Activated CD8-positive, alpha-beta T cell treated with anti-CD3 and anti-CD28 coated beads, Interleukin-2, amount 10 ng/mL, durations not matched to agents 7 days and 5 days (primary cell): ENCODE measurements at regions not wholly inside any gene's neighbourhood (a gene's known extent, or its start where the extent isn't known, plus 50 kb on each side); places are given as distances from the start of the nearest gene placed in this dataset.

Source experiments
- ATAC-seq: fragments of 150-1000 bp; cut with Tn5 transposase; one replicate; pipeline ENCODE4 v1.10.0; 2021; ENCODE audit warnings: moderate library complexity
- CTCF ChIA-PET: fragments of 350-600 bp; sonication (Branson Sonifier 250); formaldehyde crosslinking; loops from one replicate; lab custom pipeline; 2021; ENCODE audit warnings: antibody characterized with exemption; lab: Charles Lee
- POLR2A ChIA-PET: fragments of 350-600 bp; sonication (Branson Sonifier 250); formaldehyde crosslinking; loops from one replicate; lab custom pipeline; 2021; ENCODE audit warnings: antibody characterized with exemption; lab: Charles Lee
- DNase-seq: peaks from one replicate; pipeline ENCODE4 v3.0.0-alpha.2; 2020
- H3K27ac Mint-ChIP-seq: one replicate; pipeline ENCODE4 v1.8.0; 2021; ENCODE audit warnings: mild to moderate bottlenecking, mixed read lengths
- H3K27me3 Mint-ChIP-seq: one replicate; pipeline ENCODE4 v1.8.0; 2021; ENCODE audit warnings: low read depth, mixed read lengths
- H3K36me3 Mint-ChIP-seq: one replicate; pipeline ENCODE4 v1.8.0; 2021; ENCODE audit warnings: low read depth, mixed read lengths
- H3K4me1 Mint-ChIP-seq: one replicate; pipeline ENCODE4 v1.8.0; 2021; ENCODE audit warnings: low read depth, mixed read lengths
- H3K4me3 Mint-ChIP-seq: one replicate; pipeline ENCODE4 v1.8.0; 2021; ENCODE audit warnings: mild to moderate bottlenecking, mixed read lengths
- H3K9me3 Mint-ChIP-seq: one replicate; pipeline ENCODE4 v1.8.0; 2022; ENCODE audit warnings: mixed read lengths; ENCODE audit not compliant: insufficient read depth

GRCh38 chr21:35511696-35512162 lies 462.6 kb upstream of the RUNX1 start:
- no peak overlapping the region for H3K27ac Mint-ChIP-seq
- POLR2A ChIA-PET: no interaction called here
- DNase-seq: no peak
- CTCF ChIA-PET: no interaction called here
- no peaks in the 10 kb centered on the region for H3K36me3 Mint-ChIP-seq
- H3K4me1 Mint-ChIP-seq: peaks cover 17% of the 10 kb centered on the region
- H3K9me3 Mint-ChIP-seq: no peaks in the 10 kb centered on the region
- no peak overlapping the region for H3K4me3 Mint-ChIP-seq
- no peak for ATAC-seq
- H3K27me3 Mint-ChIP-seq: peaks cover 4% of the 10 kb centered on the region

- POLR2A ChIA-PET: no interaction called here
- peaks cover 2% of the 10 kb centered on the region for H3K27me3 Mint-ChIP-seq
- no peaks in the 10 kb centered on the region for H3K9me3 Mint-ChIP-seq
- H3K27ac Mint-ChIP-seq: no peak overlapping the region
- no peaks in the 10 kb centered on the region for H3K36me3 Mint-ChIP-seq
- CTCF ChIA-PET: no interaction called here
- no peak overlapping the region for H3K4me3 Mint-ChIP-seq
- no peak for ATAC-seq
- DNase-seq: no peak
- peaks cover 17% of the 10 kb centered on the region for H3K4me1 Mint-ChIP-seq
These were observed 462.0 kb upstream of the RUNX1 start for GRCh38 chr21:35510957-35511695.

GRCh38 chr21:35510294-35510693 lies 461.2 kb upstream of the RUNX1 start:
- H3K27me3 Mint-ChIP-seq: peaks cover 2% of the 10 kb centered on the region
- no peaks in the 10 kb centered on the region for H3K36me3 Mint-ChIP-seq
- H3K9me3 Mint-ChIP-seq: no peaks in the 10 kb centered on the region
- H3K27ac Mint-ChIP-seq: no peak overlapping the region
- peaks cover 17% of the 10 kb centered on the region for H3K4me1 Mint-ChIP-seq
- ChIA-PET POLR2A (no interaction called here), CTCF (no interaction called here)
- H3K4me3 Mint-ChIP-seq: no peak overlapping the region
- no peak for DNase-seq
- ATAC-seq: no peak

GRCh38 chr21:35509001-35509704 lies 460.1 kb upstream of the RUNX1 start:
- H3K27me3 Mint-ChIP-seq: no peaks in the 10 kb centered on the region
- DNase-seq (no peak), ATAC-seq (no peak)
- peaks cover 21% of the 10 kb centered on the region for H3K4me1 Mint-ChIP-seq
- H3K36me3 Mint-ChIP-seq: no peaks in the 10 kb centered on the region
- ChIA-PET CTCF (interaction anchor here (0.8 to 1.3 kb wide), 2 partner anchors 16 to 34 kb away, joined by 3 to 4 read pairs; no protein-coding TSS in a partner anchor), POLR2A (interaction anchor here (0.8 to 1.4 kb wide), 2 partner anchors 12 to 63 kb away, joined by 3 read pairs; no protein-coding TSS in a partner anchor)
- H3K27ac Mint-ChIP-seq: no peak overlapping the region
- no peak overlapping the region for H3K4me3 Mint-ChIP-seq
- H3K9me3 Mint-ChIP-seq: no peaks in the 10 kb centered on the region

- DNase-seq (peak; percentile 28), ATAC-seq (no peak)
- no peaks in the 10 kb centered on the region for H3K27me3 Mint-ChIP-seq
- no peak overlapping the region for H3K4me3 Mint-ChIP-seq
- POLR2A ChIA-PET: interaction anchor here (0.8 to 1.4 kb wide), 2 partner anchors 12 to 64 kb away, joined by 3 read pairs; no protein-coding TSS in a partner anchor
- H3K9me3 Mint-ChIP-seq: no peaks in the 10 kb centered on the region
- H3K36me3 Mint-ChIP-seq: no peaks in the 10 kb centered on the region
- CTCF ChIA-PET: interaction anchor here (0.8 to 1.3 kb wide), 3 partner anchors 17 to 332 kb away, joined by 3 to 4 read pairs (median 3); no protein-coding TSS in a partner anchor
- H3K4me1 Mint-ChIP-seq: peaks cover 30% of the 10 kb centered on the region
- H3K27ac Mint-ChIP-seq: no peak overlapping the region
These were observed 459.2 kb upstream of the RUNX1 start for GRCh38 chr21:35508139-35508888.

GRCh38 chr21:35507181-35507759 lies 458.2 kb upstream of the RUNX1 start:
- H3K36me3 Mint-ChIP-seq: peaks cover 2% of the 10 kb centered on the region
- ATAC-seq: no peak
- DNase-seq: no peak
- ChIA-PET CTCF (no interaction called here), POLR2A (no interaction called here)
- no peak overlapping the region for H3K4me3 Mint-ChIP-seq
- H3K4me1 Mint-ChIP-seq: peaks cover 37% of the 10 kb centered on the region
- no peaks in the 10 kb centered on the region for H3K9me3 Mint-ChIP-seq
- H3K27ac Mint-ChIP-seq: no peak overlapping the region
- no peaks in the 10 kb centered on the region for H3K27me3 Mint-ChIP-seq

- peaks cover 37% of the 10 kb centered on the region for H3K4me1 Mint-ChIP-seq
- POLR2A ChIA-PET: no interaction called here
- no peak overlapping the region for H3K27ac Mint-ChIP-seq
- H3K36me3 Mint-ChIP-seq: peaks cover 2% of the 10 kb centered on the region
- DNase-seq: no peak
- no peaks in the 10 kb centered on the region for H3K27me3 Mint-ChIP-seq
- no peak overlapping the region for H3K4me3 Mint-ChIP-seq
- peaks cover 4% of the 10 kb centered on the region for H3K9me3 Mint-ChIP-seq
- CTCF ChIA-PET: interaction anchor here (0.5 kb wide), 1 partner anchor 42 kb away, joined by 3 read pairs; no protein-coding TSS in a partner anchor
- no peak for ATAC-seq
These were observed 457.7 kb upstream of the RUNX1 start for GRCh38 chr21:35506771-35507170.

- Mint-ChIP-seq H3K9me3 (peaks cover 5% of the 10 kb centered on the region), H3K4me1 (peaks cover 37% of the 10 kb centered on the region), H3K36me3 (peaks cover 2% of the 10 kb centered on the region), H3K27me3 (no peaks in the 10 kb centered on the region), H3K4me3 (no peak overlapping the region), H3K27ac (no peak overlapping the region)
- DNase-seq: no peak
- POLR2A ChIA-PET: no interaction called here
- ATAC-seq: no peak
- CTCF ChIA-PET: interaction anchor here (0.5 kb wide), 1 partner anchor 41 kb away, joined by 3 read pairs; no protein-coding TSS in a partner anchor
These were observed 457.2 kb upstream of the RUNX1 start for GRCh38 chr21:35506352-35506751.

- ChIA-PET CTCF (interaction anchor here (1.0 kb wide), 1 partner anchor 759 kb away, joined by 4 read pairs; no protein-coding TSS in a partner anchor), POLR2A (no interaction called here)
- H3K36me3 Mint-ChIP-seq: peaks cover 2% of the 10 kb centered on the region
- peaks cover 31% of the 10 kb centered on the region for H3K4me1 Mint-ChIP-seq
- no peaks in the 10 kb centered on the region for H3K27me3 Mint-ChIP-seq
- H3K9me3 Mint-ChIP-seq: peaks cover 8% of the 10 kb centered on the region
- no peak overlapping the region for H3K27ac Mint-ChIP-seq
- DNase-seq (no peak), ATAC-seq (no peak)
- H3K4me3 Mint-ChIP-seq: no peak overlapping the region
These were observed 455.9 kb upstream of the RUNX1 start for GRCh38 chr21:35504951-35505466.

- Mint-ChIP-seq H3K27me3 (no peaks in the 10 kb centered on the region), H3K27ac (peak overlapping the region; percentile 67), H3K9me3 (peaks cover 12% of the 10 kb centered on the region), H3K36me3 (peaks cover 2% of the 10 kb centered on the region), H3K4me1 (peaks cover 31% of the 10 kb centered on the region), H3K4me3 (no peak overlapping the region)
- DNase-seq (no peak), ATAC-seq (no peak)
- ChIA-PET CTCF (interaction anchor here (1.0 to 1.3 kb wide), 3 partner anchors 28 to 68 kb away, joined by 3 read pairs; no protein-coding TSS in a partner anchor), POLR2A (interaction anchor here (0.6 to 1.7 kb wide), 2 partner anchors 25 to 128 kb away, joined by 3 to 8 read pairs; no protein-coding TSS in a partner anchor)
These were observed 455.2 kb upstream of the RUNX1 start for GRCh38 chr21:35504277-35504676.

GRCh38 chr21:35503671-35504070 lies 454.6 kb upstream of the RUNX1 start:
- H3K4me3 Mint-ChIP-seq: peak overlapping the region; percentile 10
- H3K27me3 Mint-ChIP-seq: no peaks in the 10 kb centered on the region
- H3K4me1 Mint-ChIP-seq: peaks cover 25% of the 10 kb centered on the region
- CTCF ChIA-PET: interaction anchor here (0.9 to 1.3 kb wide), 6 partner anchors 28 to 335 kb away, joined by 3 read pairs; no protein-coding TSS in a partner anchor
- H3K36me3 Mint-ChIP-seq: peaks cover 2% of the 10 kb centered on the region
- ATAC-seq: peak; percentile 78
- POLR2A ChIA-PET: interaction anchor here (0.6 to 1.7 kb wide), 2 partner anchors 26 to 128 kb away, joined by 3 to 8 read pairs; no protein-coding TSS in a partner anchor
- DNase-seq: peak; percentile 38
- peak overlapping the region; percentile 67 for H3K27ac Mint-ChIP-seq
- H3K9me3 Mint-ChIP-seq: peaks cover 12% of the 10 kb centered on the region
